D721Med (cell line): ENCODE measurements at regions not wholly inside any gene's neighbourhood (a gene's known extent, or its start where the extent isn't known, plus 50 kb on each side); places are given as distances from the start of the nearest gene placed in this dataset.
"Not testable (repeated sequence)": the region's sequence is repeated elsewhere in the genome, so short reads cannot be mapped to it uniquely, and the experiment has no call there.

ENCODE experiments used
- DNase-seq: peaks from one replicate; pipeline ENCODE4 v3.0.0; 2011; ENCODE audit warnings: low spot score; ENCODE audit not compliant: insufficient read length
- FAIRE-seq: peaks from 2 replicates; lab custom pipeline; 2011; peaks lifted over from hg19 to GRCh38; lab: Jason Lieb, UNC
- CTCF ChIP-seq: IDR thresholded peaks from 2 replicates; pipeline ENCODE4 v1.5.1; 2012; ENCODE audit warnings: mild to moderate bottlenecking, control low read depth; ENCODE audit not compliant: insufficient read depth; ENCODE audit errors: missing control alignments

GRCh38 chr18:38648179-38648578 is 1082.6 kb upstream of the CELF4 start:
- no peak for TF ChIP-seq CTCF
- FAIRE-seq (no peak), DNase-seq (no peak)

GRCh38 chr18:38646296-38646695 is 1080.7 kb upstream of the CELF4 start:
- no peak for TF ChIP-seq CTCF
- DNase-seq: no peak

GRCh38 chr18:38644875-38645641 is 1079.5 kb upstream of the CELF4 start:
- no peak for DNase-seq
- FAIRE-seq: no peak
- TF ChIP-seq CTCF: no peak

More at GRCh38 chr18:38646296-38646695, 1080.7 kb upstream of the CELF4 start:
- FAIRE-seq: peak; percentile 6

- FAIRE-seq (peak; percentile 6), DNase-seq (no peak)
- no peak for TF ChIP-seq CTCF
These were observed 1077.1 kb upstream of the CELF4 start for GRCh38 chr18:38642711-38643110.

GRCh38 chr18:38639700-38640099 is 1074.1 kb upstream of the CELF4 start:
- FAIRE-seq, DNase-seq: not testable (repeated sequence)

GRCh38 chr18:38635709-38636430 is 1070.3 kb upstream of the CELF4 start:
- FAIRE-seq: no peak
- TF ChIP-seq CTCF: no peak

GRCh38 chr18:38634117-38634516 is 1068.5 kb upstream of the CELF4 start:
- DNase-seq (no peak), FAIRE-seq (no peak)
- TF ChIP-seq CTCF: no peak

More at GRCh38 chr18:38635709-38636430, 1070.3 kb upstream of the CELF4 start:
- DNase-seq: no peak
